ENCODE measurements at regions not wholly inside any gene's neighbourhood (a gene's known extent, or its start where the extent isn't known, plus 50 kb on each side); places are given as distances from the start of the nearest gene placed in this dataset.

DNA sequence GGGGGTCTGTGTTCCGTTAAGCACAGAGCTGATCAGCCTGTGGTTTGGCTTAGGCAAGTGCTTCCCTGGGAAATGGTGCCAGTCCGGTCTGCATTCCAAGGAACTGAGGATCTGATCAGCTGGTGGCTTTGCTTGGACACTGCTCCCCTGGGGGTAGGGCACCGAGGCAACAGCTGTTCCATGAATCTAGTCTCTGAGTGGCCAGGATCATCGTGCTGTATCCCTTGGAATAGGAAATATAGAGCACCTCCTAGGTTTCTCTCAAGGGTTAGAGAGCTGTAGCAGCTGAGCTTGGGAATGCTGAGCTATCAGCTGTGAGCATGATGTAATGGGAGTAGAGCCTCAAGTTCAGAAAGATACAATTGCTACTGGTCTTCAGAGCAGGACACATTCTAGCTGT is 863.9 kb downstream of the RAPGEF2 start:
- TF ChIP-seq EZH2 (IDR thresholded peaks at IDR 0.05; ENCODE audit: borderline replicate concordance, low read depth, low read length, poor library complexity, severe bottlenecking), result no peak
- TF ChIP-seq, protein P1, sequence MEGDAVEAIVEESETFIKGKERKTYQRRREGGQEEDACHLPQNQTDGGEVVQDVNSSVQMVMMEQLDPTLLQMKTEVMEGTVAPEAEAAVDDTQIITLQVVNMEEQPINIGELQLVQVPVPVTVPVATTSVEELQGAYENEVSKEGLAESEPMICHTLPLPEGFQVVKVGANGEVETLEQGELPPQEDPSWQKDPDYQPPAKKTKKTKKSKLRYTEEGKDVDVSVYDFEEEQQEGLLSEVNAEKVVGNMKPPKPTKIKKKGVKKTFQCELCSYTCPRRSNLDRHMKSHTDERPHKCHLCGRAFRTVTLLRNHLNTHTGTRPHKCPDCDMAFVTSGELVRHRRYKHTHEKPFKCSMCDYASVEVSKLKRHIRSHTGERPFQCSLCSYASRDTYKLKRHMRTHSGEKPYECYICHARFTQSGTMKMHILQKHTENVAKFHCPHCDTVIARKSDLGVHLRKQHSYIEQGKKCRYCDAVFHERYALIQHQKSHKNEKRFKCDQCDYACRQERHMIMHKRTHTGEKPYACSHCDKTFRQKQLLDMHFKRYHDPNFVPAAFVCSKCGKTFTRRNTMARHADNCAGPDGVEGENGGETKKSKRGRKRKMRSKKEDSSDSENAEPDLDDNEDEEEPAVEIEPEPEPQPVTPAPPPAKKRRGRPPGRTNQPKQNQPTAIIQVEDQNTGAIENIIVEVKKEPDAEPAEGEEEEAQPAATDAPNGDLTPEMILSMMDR (conservative IDR thresholded peaks at IDR 0.05; ENCODE audit: low read depth, low read length), result no peak

Data from A673 (cell line).